Astrocyte of the spinal cord (primary cell): ENCODE measurements at regions not wholly inside any gene's neighbourhood (a gene's known extent, or its start where the extent isn't known, plus 50 kb on each side); places are given as distances from the start of the nearest gene placed in this dataset.

Experiments used
- DNase-seq: peaks from one replicate; pipeline ENCODE4 v3.0.0; 2011; ENCODE audit warnings: low read depth, low spot score
- H3K4me3 ChIP-seq: 2 replicates; pipeline ENCODE4 v1.5.1; 2011; ENCODE audit warnings: low read depth, mild to moderate bottlenecking, low read length, moderate library complexity
- in situ Hi-C: cut with HindIII; loops from 2 replicates; pipeline ENCODE4 v1.10.0; 2017; ENCODE audit warnings: low sequenced_read_pairs
- TF ChIP-seq, protein P1 (sequence below): IDR thresholded peaks from 2 replicates; pipeline ENCODE4 v1.5.1; 2012; ENCODE audit warnings: low read depth, mild to moderate bottlenecking, low read length, inconsistent platforms

DNA sequence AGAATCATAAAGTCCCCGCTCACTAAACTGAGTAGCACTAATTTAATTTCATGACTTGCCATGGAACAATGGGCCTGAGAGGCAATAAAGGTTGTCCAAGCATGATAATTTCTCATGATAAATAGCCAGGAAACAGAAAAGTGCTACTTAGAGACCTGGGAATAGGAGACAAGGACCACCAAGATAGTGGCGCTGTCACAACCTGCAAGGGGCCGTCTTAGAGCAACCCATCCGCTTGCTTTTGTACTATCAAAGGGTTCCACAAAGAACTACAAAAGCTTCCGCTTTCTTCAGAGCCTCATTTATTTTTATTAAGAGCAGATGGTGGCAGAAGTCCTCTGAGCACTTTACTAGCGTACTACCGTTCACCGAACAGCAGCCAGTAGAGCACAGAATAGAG lies 421.7 kb upstream of the GRM7 start:
- in situ Hi-C loops = no loop called here
- no peak overlapping the region for H3K4me3 ChIP-seq
- DNase-seq = no peak
- TF ChIP-seq, protein P1, sequence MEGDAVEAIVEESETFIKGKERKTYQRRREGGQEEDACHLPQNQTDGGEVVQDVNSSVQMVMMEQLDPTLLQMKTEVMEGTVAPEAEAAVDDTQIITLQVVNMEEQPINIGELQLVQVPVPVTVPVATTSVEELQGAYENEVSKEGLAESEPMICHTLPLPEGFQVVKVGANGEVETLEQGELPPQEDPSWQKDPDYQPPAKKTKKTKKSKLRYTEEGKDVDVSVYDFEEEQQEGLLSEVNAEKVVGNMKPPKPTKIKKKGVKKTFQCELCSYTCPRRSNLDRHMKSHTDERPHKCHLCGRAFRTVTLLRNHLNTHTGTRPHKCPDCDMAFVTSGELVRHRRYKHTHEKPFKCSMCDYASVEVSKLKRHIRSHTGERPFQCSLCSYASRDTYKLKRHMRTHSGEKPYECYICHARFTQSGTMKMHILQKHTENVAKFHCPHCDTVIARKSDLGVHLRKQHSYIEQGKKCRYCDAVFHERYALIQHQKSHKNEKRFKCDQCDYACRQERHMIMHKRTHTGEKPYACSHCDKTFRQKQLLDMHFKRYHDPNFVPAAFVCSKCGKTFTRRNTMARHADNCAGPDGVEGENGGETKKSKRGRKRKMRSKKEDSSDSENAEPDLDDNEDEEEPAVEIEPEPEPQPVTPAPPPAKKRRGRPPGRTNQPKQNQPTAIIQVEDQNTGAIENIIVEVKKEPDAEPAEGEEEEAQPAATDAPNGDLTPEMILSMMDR = no peak

DNA sequence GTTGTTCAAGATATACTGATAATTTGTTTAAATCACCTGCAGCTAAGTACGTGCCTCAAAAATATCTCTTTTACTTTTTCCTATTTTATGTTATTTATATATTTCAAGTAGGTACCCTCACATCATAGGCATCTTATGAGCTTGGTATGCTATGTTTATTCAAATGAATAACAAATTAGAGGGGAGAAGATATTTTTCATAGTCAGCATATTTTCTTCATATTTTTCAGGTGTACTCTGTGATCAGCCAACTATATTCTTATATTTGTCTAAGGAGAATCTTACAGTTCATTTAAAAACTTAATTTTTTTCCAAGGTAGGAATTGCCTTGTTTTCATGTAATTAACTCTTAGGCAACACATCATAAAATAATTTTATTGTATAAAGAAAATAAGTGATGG lies 421.1 kb upstream of the GRM7 start:
- in situ Hi-C loops = no loop called here
- DNase-seq = no peak
- H3K4me3 ChIP-seq = no peak overlapping the region
- TF ChIP-seq, protein P1 = no peak

DNA sequence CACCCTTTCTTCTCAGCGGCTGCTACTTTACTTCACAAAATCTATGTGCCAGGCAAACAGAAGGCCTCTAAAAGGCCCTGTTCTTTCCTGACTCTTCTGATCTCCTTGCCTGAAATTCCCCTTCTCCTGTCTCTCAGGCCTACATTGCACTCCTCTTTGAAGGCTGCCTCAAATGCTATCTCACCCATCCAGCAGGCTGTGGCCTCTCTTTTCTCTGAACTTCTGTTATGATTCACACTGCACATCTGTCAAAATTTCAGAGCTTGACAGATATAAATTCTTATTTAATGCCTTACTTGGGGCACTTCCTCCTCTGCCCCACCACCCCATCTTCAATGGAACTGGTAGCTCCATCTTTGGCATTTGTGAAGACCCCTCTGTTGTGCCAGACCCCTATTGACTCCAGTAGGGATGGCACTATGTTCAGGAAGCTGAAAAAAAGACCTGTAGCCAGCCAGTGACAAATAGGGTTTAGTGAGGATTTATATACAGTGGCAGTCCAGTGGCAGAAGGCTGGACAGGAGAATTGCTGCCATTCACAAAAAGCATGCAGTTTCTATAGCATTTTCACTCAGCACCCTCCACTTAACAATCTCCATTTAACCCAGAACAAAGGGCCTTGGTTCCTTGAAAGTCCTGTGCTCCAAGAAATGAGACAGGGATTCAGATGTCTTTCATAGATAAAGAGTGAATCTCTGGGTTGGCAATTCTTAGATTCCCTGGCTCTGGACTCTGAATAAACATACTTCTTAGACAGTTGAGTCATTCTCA lies 415.8 kb upstream of the GRM7 start:
- H3K4me3 ChIP-seq = no peak overlapping the region
- in situ Hi-C loops = no loop called here
- no peak for DNase-seq
- TF ChIP-seq, protein P1 = no peak

DNA sequence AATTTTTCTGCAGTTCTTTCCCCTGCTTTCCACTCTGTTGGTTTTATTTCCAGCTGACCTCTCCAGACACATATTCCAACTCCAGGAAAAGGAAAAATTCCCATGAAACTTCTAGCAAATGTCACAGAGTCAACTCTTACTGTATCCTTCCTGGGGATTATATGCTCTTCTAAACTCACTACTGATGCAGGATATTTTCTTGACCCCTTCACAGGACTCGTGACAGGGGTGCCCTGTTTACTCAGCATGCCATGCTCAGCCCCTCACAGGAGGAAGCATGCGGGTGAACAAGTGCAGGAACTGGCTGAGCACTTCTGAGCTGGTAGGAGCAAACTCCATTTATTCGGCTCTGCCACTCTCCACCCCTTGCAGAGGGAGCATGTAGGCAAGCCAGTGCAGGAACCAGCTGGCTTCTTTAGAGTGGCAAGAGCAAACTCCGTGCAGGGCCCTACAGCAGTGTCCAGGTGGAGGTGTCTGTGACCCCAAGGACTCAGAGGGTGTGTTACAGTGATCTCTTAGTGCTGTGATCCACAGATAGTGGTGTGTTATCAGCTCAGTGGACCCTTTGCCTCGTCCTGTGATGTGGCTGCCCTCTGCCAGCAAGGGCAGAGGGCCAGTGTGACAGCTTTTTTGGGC lies 413.6 kb upstream of the GRM7 start:
- TF ChIP-seq, protein P1 = no peak
- DNase-seq = no peak
- in situ Hi-C loops = no loop called here
- H3K4me3 ChIP-seq = no peak overlapping the region

DNA sequence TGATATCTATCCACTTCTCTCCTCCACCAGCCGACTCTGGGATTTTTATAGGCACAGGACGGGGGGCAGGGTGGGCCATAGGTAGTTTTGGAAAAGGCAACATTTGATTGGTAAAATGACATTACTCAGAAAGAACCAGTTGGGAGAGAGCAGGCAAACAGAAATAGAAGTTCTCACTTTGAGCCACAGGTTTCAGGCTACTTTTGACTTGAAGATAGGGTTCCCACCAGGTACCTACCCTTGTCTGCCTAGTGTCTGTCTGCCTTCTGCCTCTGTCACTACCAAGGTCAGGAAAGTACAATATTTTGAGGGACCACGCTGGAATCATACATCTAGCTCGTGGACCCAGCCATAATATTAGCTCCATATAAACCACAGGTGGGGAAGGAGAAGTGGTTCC lies 412.9 kb upstream of the GRM7 start:
- no peak for DNase-seq
- in situ Hi-C loops = no loop called here
- TF ChIP-seq, protein P1 = no peak
- no peak overlapping the region for H3K4me3 ChIP-seq

DNA sequence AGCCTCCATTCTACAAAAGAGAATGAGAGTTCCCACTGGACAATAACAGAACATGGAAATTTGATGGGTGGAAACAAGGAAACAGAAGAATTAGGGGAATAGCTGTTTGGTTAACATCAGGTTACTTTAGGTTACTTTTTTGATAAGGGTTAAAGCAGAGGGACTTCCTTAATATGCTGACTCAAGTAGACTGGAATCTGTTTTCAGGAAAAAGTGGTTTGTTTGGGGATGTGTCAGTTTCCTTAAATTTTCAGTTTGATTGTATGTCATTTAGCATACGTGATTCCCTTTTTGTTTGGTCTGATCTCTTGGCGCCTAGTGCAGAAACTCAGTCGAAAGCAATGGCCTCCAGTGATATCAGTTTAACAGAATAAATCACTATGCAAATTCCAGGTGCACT lies 411.8 kb upstream of the GRM7 start:
- no peak overlapping the region for H3K4me3 ChIP-seq
- TF ChIP-seq, protein P1 = no peak
- in situ Hi-C loops = no loop called here
- DNase-seq = peak; percentile 10
